HG03460 (cell line): ENCODE measurements at regions not wholly inside any gene's neighbourhood (a gene's known extent, or its start where the extent isn't known, plus 50 kb on each side); places are given as distances from the start of the nearest gene placed in this dataset.
"Not testable (repeated sequence)": the region's sequence is repeated elsewhere in the genome, so short reads cannot be mapped to it uniquely, and the experiment has no call there.

Experiments used
- ATAC-seq: cut with Tn5 transposase; IDR thresholded peaks from one replicate; pipeline ENCODE4 v1.9.1; 2021; ENCODE audit not compliant: unreplicated experiment

DNA sequence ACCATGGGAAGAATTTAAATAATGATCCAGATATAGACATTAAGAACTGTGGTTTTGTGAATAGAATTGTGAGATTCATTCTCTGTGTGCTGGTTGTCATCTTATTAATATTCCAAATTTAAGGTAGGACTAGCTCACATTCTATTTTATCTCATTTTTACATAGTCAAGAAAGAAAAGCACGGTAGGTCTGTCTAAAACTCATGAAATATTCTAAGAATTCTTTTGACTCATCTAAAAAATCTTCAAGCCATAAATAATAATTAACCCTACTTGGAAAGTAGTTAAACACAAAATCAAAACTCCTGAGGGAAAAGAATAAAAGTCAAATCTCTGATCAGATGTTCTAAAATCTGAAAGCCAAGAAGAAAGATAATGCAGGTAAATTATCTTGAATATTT lies 388.8 kb upstream of the CHAC2 start:
- ATAC-seq: no peak

DNA sequence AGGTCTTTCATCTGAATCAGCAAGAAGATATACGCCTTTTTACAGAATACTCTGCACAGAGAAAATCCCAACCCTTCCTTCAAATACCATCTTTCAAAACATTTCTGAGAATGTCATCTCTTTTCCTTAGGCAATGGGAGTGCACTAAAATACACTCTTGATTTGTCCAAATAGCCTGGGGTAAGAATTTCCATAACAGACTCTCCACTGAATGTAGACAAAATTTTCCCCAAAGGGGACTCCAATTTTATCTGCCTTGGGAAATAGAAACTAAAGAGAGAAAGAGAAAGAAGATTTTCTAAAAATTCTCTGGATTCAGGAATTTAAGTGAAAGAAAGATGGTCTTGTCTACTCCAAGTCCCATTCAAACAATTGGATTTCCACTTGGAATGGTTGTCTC lies 394.5 kb upstream of the CHAC2 start:
- no peak for ATAC-seq

DNA sequence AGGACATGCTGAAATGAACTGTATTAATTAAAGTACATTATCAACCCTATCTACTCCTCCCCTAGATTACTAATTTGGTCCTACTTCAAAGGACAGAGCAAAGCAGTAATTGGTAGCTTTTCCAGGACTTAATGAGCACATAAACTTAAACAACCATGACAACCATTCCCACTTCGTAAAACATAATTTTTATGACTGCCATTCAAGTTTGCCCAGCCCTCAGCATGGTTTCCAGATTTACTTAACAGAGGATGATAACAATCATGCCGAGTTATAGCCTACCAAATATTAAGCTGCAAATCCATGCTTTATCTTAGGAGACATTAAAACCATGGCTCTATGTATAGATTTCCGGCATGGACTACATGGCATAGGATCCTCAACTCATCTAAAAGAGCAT lies 401.1 kb upstream of the CHAC2 start:
- ATAC-seq: no peak

- ATAC-seq: no peak
Observed at GRCh38 chr2:53362934-53363333, 404.7 kb upstream of the CHAC2 start.

- no peak for ATAC-seq
Observed at GRCh38 chr2:53356291-53356905, 411.2 kb upstream of the CHAC2 start.

DNA sequence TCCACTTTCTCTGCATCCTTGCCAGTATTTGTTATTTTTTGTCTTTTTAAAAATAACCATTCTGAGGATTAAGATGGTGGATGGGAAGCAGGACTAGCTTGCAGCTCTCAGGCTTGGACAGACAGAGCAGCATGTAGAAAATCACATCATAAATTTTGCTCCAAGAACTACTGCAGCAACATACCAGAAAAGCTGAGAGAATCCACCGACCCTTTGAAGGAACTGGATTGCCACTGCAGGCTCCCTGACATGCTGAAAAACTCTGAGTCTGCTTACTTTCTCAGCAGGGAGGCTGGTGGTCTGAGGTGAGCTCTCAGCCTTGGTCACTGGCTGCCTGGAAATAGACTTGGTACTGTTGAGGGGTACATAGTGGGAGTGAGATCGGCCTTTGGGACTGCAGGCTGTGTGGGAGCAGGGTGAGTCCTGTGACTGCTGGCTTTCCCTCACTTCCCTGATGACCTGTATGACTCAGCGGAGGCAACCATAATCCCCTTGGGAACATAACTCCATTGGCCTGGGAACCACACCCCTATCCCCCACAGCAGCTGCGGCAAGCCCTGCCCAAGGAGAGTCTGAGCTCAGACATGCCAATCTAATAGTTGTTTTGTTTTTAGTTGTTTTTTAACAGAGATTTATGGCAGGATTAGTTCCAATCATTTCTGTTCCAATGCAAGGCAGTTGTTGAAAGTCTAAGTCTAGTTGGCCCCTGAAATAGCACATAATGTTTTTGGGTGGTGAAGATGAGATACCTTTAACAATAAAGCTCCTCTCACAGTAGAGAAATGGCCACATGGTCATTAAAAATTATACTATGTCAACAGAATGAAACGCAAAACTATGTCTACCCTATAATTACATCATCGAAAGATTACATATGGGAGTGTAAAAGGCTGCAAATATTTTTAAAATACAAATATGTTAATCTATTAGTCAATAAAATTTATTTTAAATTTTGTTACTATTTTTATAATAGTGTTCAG lies 414.2 kb upstream of the CHAC2 start:
- no peak for ATAC-seq

- ATAC-seq: no peak
Observed at GRCh38 chr2:53347269-53347668, 420.3 kb upstream of the CHAC2 start.

DNA sequence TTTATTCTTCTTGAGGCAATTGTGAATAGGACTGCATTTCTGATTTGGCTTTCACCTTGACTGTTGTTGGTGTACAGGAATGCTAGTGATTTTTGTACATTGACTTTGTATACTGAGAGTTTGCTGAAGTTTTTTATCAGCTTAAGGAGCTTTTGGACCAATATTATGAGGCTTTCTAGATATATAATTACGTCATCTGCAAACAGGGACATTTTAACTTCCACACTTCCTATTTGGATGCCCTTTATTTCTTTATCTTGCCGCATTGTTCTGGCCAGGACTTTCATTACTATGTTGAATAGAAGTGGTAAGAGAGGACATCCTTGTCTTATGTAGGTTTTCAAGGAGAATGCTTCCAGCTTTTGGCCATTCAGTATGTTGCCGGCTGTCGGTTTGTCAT lies 425.4 kb upstream of the CHAC2 start:
- ATAC-seq: no peak

DNA sequence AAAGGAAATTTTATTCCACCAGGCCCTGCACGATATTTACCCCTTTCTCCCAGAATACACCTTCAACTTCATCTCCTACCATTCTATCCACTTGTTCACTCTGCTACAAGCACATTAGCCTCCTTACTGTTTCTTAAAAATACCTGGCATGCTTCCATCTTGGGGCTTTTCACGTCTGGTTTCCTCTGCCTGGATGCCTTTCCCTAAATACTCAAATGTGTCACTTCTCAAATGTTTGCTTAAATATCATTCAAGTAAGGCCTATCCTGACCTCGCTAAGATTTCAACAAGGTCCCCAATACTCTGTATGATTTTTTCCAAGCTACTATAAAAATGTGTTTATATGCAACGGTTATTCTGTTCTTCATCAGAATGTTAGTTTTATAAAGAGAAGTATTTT lies 433.0 kb upstream of the CHAC2 start:
- ATAC-seq: no peak

GRCh38 chr2:53331667-53332066 lies 435.9 kb upstream of the CHAC2 start:
- no peak for ATAC-seq

DNA sequence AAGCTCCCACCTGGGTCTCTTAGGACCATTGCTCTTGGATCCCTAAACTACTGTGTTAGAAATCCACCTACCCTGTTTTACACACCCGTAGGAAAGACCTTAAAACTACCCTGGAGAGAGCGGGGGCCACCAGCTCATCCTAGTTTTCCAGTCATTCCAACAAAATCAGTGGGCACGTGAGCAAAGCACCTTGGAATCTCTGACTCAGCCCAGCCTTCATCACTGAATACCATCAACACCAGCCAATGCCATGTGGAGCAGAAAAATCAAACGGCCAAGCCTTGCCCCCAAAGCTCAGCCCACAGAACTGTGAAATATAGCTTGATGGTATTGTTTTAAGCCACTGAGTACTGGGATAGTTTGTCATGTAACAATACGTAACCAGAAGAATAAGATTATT lies 449.7 kb upstream of the CHAC2 start:
- no peak for ATAC-seq

DNA sequence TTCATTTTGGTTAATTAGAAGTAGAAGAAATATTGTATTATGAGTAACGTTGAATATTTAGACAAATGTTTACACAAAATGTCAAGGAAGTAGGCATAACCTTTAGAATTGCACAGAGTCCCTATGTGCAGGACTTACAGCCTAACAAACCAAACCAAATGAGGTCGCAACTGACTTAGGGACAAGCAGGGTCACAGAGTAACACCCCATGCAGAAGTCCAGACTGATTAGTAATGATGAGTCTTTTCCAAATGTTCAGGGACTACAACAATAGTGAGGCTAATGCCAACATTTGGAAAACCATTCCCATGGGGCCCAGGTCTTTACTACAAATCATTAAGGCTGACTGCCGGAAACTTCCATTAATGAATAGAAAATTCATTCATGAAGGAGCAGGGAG lies 452.5 kb upstream of the CHAC2 start:
- ATAC-seq: no peak

DNA sequence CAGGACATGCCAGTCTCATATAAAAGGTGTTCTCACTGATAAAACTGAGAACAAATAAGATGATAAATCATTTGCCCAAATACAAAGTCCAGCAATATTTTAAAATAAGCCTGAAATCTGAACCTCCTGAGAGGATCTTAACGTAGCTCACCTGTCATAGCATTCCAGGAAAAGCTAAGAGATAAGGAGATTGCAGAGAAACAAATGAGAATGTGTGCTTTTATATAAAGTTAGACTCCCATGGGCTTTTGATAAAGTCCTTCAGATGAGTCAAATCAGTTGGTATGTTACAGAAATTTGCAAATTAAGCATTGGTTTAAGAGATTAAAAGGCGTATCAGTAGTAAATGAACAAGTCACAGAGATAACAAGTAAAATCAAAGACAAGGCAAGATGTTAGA lies 452.9 kb upstream of the CHAC2 start:
- ATAC-seq: no peak

GRCh38 chr2:53313644-53314043 lies 454.0 kb upstream of the CHAC2 start:
- not testable (repeated sequence) for ATAC-seq

- ATAC-seq: no peak
Observed at GRCh38 chr2:53312721-53313120, 454.9 kb upstream of the CHAC2 start.

DNA sequence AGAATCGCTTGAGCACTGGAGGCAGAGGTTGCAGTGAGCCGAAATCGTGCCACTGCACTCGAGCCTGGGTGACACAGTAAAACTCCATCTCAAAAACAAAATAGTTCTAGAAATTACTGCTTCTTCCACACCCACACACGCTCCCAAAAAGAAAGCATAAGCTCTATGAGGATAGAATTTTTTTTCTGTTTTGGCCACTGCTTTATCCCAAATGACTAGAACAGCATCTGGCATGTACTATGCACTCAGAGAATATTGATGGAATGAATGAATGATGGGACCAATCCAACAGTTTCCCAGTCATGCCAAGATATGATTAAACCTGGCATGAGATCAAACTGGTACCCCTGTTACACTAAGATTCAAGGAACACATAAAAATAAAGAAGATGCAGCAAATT lies 455.4 kb upstream of the CHAC2 start:
- ATAC-seq: no peak

DNA sequence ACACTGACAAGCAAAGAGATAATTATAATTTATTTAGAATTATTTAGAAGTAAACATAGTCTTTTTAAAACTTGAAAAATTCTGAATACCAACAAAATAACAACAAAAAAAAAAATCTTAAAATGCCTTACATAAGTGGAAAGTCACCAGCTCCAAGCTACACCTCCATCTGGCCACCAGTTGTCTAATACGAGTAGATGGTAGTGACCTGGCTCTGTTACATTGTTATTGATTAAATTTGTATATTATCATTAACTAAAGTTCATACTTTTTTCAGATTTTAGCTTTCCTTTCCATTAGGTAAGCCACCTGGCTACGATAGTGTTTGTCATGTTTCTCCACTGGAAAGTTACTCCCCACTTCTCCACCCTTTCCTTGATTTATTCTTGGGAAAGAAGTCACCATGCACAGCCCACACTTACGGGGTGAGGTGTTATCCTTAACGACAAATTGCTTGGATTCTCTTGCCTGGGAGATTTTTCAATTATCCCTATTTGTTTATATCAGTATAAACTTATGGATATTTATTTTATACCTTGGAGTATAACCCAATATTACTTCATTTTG lies 464.5 kb upstream of the CHAC2 start:
- ATAC-seq: no peak

DNA sequence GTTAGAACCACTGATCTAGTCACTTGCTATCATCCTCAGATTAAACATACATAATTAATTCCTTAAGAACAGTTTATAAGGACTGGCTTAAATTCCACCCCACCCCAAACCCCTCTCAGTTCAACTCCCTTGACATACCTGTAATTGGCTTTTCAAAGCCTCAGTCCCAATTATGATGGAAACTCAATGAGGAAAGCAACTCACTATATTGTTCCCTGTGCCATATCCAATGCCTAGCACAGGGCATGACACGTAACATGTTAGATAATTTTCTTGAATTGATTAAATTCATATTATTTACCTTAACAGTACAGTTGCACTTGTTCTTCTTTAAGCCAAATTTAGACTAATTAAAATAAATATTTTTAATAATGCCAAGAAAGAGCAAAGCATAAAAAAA lies 465.1 kb upstream of the CHAC2 start:
- no peak for ATAC-seq

DNA sequence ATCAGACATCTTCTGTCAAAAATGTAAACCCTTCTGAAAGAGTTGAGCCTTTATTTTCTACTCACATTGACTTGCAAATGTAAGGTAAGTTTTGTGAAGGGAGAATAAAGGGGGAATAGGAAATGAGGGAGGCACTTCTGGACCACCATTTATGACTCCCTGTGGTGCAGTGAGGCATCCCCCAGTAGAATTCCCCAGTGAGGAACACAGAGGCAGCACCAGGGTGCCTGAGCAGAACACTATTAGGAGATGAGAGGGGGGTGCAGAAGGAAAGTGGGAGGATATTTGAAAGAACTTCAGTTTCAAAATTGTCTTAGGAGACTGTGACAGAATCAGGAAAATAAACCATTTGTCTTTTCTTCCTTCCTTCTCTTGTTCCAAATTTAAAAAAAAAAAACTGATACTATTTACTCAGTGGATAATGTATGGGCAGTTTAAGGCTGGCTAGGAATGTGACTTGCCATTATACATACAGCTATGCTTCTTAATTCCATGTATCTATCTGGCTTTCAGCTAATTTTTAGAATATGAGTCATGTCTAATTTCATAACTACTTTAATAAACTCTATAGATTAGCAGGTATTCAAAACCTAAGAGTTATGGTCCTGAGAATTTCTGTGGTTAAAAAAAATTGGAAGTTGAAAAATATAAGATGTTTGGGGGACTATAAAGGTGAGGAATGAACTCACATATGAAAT lies 478.1 kb upstream of the CHAC2 start:
- ATAC-seq: no peak

- no peak for ATAC-seq
Observed at GRCh38 chr2:53286345-53286744, 481.3 kb upstream of the CHAC2 start.

DNA sequence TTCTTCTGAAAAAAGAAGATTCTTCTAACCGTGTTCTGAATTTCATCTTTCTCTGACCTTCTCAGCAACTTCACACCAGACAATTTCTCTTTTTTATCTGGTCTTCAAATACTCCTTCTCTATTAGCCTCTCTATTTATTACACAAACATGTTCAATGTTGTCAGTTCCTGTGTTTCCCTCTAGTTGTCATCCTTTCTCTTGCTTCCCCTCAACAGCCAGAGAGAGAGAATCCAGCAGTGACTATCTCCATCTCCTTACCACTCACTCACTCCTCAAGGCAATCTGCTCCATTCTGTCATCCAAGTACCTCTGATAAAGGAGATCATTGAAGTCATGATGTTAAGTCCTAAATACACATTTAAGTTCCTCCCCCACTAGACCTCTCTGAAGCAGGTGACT lies 491.9 kb upstream of the CHAC2 start:
- no peak for ATAC-seq

- ATAC-seq: no peak
Observed at GRCh38 chr2:53268626-53269025, 499.0 kb upstream of the CHAC2 start.
